Fibroblast of skin of scalp (primary cell): ENCODE measurements at regions not wholly inside any gene's neighbourhood (a gene's known extent, or its start where the extent isn't known, plus 50 kb on each side); places are given as distances from the start of the nearest gene placed in this dataset.

Experiments
- DNase-seq: peaks from one replicate; pipeline ENCODE4 v3.0.0-alpha.2; 2013

DNA sequence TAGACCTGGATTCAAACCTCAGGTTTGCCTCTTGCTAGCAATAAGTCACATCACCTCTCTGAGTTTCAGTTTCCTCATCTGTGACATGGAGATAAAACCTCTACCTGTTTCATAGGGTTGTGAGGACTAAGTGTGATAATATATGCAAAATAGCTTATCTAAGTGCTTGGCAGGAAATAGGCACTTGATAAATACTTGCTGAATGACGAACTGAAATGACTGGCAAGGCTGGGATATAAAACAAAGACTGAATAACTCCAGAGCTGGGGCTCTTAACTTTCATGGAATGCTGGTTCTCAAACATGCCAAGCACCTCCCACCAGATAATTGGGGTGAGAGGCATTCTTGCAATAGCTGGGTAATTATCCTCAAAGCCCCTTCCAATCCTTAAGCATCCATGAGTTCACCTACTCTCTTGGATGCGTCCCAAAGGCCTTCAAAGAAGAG is 87.6 kb downstream of the ADRB2 start:
- DNase-seq: peak; percentile 87

DNA sequence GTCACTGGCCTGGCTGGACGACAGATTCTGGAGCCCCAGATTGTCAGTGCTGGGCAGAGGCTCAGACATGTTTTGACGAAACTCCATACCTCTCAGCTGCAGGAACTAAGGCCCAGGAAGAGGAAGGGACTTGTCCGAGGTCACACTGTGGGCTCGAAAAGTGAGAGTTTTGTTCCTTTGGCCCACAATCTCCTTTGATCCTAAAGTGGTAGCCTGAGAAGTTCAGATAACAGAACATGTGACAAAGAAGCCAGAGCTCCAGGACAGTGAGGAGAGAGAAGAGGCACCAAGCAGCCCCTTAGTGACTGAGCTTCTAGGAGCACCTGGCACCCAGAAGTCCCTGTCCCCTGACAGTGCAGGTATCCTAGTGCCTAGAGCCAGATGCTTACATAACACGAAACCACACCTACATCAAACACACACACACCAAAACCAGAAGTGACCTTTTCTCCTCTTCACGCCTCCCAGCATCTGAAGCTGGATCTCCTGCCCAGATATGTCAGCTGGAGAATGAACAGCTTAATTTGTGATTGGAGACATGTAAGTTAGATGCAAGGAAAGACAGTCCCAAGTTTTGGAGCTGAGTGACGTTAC is 88.9 kb downstream of the ADRB2 start:
- no peak for DNase-seq

DNA sequence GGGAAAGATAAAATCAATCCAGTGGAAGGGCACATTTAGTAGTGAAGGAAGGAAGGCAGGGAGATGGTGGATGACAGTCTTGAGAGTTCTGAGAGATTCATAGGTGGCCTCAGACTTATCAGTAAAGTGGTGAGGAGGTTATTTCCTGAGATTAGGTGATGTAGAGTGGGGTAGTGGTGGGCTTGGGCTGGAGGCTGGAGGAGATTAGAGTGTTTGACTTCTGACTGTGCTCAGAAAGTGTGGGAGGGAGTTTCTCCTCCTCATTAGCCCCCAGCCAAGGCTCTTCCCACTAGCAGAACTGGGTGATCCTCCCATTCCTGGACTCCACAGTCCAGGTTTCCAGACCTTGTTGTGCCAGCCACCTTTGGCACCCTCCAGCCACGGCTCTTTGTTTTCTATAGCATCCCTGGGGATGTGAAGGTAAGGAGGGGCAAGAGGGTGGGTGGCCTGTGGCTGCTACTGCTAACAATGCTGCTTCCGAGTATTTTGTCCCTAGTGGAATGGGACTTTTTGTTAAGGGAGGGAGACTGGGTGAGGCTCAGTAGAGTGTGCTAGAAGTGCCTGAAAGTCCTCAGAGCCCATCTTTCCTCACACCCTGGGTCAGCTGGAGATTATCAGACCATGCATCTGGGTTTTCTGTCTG is 94.4 kb downstream of the ADRB2 start:
- no peak for DNase-seq

DNA sequence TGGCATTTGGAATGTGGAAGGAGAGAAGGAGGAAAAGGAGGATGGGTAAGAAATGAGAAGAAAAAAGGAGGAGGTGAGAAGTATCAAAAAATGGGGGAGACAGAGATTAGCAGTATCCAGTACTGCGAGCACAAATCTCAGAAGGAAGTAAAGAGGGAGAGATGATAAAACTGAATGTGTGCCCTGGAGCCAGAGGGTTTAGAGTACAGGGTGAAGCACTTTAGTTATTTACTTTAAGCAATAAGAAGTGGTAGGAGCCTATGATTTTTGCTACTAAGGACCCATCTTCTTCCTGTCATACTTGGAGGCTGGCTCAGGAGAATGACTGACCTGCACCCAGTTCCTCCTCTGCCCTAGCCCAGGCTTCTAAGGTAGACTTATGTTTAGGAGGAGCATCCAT is 94.9 kb downstream of the ADRB2 start:
- no peak for DNase-seq

DNA sequence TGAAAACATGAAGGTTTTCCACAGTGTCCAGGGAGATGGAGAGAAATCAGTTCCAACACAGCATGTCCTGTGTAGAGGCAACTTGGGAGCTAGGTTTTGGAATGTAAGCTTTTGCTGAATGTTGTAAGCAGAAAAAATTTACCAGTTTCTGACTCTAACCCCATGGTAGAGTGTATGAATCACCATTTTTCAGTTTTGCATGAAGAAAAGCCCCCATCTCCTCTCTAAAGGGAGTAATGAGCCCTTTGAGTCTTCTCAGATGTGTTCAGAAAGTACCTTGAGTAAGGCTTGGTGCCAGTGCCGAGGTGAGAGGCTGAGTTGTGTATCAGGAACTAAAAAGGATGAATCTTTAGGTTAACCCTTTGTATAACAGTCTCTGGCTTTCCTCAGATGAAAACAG is 96.2 kb downstream of the ADRB2 start:
- no peak for DNase-seq

DNA sequence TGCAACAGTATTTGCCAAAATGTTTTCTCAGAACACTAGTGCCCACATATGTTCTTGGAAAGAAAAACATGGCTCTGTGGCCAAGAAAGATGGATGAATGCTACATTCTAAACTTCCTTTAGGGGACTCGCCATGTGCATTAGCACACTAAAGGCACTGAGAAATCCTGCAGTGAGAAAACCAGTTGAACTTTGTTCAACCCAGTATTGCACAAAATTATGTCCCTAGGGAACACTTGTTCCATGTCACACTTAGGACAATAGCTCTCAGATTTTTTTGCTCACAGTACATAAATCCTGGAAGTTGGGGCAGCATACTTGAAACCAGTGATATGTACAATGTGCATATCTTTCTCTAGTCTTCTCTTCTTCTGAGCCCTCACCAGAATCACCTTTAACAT is 96.6 kb downstream of the ADRB2 start:
- no peak for DNase-seq

DNA sequence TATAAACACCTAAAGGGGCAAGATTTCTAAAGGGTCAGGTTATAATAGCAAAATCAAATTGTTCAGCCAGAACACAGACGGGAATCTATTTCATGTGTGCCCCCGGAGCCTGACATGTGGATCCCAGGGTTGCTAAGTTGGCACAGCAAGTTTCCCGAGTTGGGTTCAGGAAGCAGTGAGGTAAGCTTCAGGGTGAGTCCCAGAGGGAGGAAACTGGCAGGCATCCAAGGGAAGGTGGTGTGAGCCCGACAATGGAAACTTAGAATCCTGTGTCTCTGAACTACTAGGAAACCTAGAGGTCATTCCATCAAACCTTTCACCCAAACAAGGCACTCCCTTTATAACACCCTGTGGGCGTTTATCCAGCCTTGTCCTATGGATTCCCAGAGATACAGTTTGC is 98.4 kb downstream of the ADRB2 start:
- DNase-seq: no peak

DNA sequence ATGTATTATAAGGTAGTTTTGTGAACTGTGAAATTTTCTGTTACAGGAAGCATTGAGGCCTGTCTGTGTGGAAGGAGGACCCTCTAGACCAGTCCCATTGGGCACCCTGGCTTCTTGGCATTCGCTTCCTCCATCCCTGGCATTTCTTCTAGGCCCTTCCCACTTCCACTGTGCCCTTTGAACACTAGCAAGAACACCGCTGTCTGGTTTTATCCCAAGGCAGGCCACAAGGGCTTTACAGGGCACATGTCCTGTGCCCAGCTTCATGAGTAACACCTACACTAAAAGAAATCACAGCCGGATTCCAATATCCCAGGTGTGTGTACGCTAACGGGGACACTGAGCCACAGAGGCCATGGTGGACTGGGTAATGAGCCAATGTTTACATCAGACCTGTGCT is 99.8 kb downstream of the ADRB2 start:
- DNase-seq: no peak

DNA sequence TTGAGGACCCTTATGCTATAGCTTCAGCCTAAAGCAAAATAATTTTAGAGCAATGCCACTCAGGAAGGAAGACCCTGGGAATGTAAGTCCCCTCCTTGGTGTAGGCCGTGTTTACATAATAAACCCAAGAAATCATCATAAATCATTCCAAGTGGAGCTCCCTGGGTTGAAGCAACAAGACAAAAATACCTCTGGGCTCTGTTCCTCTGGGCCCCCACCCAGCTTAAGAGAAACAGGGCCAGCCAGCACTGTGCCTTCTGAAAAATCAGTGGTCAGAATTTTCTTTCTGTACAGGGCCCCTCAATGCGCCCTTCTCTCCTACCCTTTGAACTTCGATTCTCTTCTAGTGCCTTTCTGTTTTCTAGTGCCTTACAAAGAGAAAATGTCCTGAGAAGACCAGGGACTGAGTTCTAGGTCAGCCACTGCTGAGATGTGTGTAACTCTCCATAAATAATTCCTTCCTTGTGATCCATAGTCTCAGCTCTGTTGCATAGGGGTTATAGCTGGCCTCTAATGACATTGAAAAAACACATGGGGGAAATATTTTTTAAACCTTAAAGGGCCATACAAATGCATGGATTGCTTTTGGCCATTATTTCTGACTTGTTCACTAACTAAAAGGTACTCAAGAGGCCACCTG is 101.0 kb downstream of the ADRB2 start:
- no peak for DNase-seq

DNA sequence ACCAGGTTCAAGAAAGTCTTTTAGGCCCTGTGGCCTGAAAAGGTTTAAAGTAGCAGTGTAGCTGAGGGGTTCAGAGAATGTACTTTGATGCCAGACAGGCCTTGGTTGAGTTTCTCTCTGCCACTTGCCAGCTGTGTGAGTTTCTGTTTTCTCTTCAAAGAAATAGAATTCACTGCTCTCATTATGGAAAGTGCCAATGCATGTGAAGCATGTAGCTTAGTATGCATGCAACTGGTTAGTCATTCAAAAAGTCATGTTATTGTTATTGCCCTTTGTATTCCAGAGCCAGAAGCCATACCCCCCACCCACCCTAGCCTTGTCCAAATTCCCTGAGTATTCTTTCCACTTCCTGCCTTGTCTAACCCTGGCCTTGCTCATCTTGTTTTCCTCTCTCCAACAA is 101.7 kb downstream of the ADRB2 start:
- DNase-seq: peak; percentile 69

DNA sequence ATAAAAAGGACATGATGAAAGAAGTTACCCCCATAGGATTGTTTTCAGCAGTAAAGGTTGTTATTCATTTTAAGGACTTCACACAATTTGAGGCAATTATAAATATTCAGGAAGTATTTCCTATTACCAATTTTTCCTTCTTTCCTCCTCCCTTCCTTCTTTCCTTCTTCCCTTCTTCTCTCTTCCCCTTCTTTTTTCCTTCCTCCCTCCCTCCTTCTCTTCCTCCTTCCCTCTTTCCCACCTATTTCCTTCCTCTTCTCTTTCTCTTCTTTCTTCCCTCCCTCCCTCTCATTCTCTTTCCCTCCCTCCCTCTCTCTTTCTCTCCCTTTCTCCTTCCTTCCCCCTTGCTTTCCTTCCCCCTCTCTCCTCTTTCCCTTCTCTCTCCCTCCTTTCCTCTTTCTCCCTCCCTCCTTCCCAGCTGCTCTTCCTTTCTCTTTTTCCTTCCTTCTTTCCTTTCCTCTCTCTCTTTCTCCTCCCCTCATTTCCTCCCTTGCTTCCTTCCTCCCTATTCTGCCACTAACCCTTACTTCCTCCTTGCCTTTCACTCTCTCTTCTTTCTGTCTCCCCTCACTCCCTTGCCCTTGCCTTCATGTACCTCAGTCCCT is 105.1 kb downstream of the ADRB2 start:
- DNase-seq: no peak

DNA sequence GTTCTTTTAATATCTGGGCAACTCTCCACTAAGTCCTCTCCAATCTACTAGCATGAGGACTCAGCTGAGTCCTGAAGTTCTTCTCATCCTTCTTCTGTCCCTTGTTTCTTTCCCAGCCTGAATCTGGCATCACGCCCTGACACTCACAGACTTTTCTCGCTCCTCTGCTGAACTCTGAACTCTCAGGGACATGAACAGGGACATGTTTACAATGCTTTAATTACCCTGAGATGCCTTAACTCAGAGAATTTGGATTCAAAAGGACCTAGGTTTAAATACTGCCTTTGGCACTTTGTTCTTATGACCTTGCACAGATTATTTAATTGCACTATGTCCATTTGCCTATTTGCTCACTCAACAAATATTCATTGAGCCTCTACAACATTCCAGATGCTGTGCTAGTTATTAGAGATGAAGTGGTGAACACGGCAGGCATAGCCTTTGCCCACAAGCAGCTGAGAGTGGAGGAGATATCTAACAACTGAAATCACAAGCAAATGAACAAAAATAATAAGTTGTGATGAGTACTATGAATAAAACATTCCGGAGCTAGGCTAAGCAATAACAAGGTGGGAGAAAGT is 106.0 kb downstream of the ADRB2 start:
- peak; percentile 24 for DNase-seq

DNA sequence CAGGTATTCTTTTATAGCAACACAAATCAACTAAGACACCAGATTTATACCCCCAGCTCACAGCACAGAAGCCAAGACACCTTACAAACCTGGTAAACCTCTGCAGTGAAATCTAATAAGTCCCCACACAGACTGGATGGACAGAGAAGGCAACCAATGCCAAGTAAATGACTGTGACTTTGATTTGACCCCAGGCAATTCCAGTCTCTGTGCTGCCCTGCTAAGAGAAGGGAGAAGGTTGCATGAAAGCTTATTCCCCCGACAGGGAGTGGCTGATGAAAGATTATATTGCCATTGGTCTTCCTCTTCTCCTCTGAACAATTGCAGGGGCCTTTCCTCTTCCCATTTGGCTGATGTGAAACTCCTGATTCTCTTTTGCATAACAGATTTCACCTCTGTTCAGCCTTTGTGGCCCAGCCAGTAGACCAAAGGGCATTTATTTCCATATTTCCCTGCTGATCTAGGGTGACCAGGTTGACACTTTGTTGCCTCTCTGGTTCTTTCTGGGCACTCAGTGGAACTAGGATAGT is 107.6 kb downstream of the ADRB2 start:
- no peak for DNase-seq

DNA sequence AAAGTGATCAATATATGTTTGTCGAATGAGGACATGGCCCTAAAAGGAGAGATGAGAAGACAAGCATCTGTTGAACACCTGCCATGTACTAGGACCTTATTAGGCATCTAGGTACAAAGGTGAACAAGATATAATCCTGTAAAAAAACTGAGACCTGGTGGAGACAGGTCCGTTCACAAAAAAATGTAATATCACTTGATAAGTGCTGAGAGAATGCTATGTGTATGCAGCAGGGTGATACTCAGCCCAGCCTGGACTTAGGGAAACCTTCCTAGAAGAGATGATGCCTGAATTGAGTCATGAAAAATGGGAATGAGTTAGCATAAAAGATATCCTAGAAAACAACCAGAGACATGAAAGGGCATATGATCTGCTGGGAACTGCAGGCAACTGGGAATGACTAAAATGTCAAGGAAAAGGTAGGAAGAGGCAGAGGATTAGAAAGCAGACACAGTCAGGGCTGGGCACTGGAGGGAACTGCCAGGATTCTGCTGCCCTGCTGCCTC is 108.5 kb downstream of the ADRB2 start:
- DNase-seq: no peak

DNA sequence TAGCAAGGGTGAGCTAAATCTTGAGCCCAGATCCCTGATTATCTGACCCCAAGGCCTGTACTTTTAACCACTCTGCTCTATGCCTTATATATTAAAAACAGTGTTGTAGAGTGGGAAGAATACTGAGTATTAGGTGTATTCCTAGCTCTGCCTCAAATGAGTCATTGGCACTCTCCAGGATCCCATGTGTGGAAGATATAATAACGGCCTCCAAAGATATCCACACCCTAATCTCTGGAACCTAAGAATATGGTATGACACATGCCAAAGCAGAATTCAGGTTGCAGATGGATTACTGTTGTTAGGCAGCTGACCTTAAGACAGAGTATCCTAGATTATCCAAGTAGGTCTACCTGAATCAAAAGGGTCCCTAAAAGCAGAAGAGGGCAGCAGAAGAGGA is 110.8 kb downstream of the ADRB2 start:
- no peak for DNase-seq

DNA sequence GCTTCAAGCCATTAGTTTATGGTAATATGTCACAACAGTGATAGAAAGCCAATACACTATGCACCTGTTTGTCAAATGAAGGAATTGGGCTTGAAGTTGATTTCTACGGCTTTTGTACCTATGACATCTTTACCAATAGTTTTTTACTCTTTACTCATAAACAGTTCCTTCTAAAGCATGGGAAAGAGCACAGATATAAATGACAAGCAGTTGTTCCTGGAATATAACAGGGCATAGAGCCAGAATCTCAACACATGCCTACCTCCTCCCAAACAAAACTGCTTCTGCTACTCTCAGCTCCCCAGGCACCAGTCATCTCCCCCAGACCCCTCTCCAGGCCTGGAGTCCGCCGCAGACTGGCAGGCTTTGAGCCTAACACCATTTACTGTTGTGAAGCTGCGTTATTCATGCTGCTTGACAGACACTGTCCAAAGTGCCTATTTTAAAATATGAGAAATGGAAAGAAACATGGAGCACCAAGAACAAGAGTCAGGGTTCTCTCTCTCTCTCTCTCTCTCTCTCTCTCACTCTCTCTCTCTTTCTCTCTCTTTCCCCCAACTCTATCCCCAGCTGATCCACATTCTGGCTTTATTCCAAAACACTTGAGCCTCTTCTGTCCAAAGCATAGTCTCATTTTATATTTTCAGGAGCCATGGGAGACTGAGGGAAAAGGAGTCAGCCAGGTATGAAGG is 111.6 kb downstream of the ADRB2 start:
- no peak for DNase-seq

DNA sequence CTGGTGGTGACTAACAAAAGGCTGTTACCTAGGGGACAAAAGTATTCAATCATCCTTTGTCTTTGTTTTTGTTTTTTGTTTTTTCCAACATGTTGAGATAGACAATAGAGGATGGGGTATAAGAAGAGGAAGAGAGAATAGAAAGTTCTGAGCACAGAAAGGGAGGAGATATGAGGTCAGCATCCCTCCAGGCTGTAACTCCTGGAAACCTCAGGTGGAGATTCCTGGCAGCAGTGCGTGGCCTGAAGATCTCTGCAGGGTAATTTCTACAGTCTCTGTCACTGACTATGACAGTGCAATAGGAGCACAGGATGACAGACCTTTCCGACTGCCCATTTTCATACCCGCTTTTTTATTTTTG is 112.1 kb downstream of the ADRB2 start:
- no peak for DNase-seq

DNA sequence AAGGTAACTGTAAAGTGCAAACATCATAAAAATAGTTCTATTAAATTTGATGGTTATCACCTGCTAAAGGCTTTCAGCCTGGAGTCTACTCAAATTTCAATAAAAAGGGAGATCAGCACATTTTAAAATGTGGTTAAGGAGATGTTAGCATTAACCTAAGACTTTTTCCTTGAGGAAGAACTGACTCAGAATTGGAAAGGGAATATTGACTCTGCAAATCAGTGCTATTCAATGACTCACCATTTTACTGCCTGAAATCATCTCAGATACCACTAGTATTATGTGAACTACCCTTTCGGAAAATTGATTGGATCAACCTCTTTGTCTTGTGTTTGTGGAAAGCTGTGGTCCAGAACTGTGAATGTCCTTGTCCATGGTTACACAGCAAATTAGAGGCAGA is 113.3 kb downstream of the ADRB2 start:
- DNase-seq: peak; percentile 38

DNA sequence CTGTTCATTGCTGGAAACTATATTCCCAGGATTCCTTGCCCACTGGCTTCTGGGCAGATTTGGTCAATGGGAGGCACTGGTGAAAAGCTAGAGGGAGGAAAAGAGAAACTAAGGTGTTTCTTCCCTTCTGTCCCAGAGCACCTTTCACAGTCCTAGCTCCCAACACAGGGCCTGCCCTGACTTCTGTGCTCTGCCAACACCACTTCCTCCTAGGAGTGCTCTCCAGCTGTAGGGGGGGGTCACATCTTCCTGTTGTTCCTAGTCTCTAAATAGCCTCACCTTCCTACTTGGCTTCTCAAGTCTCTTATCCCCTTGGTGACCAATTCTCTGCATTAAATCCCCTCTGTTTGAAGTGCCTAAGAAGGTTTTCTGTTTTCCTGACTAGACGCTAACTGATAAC is 115.4 kb downstream of the ADRB2 start:
- no peak for DNase-seq

DNA sequence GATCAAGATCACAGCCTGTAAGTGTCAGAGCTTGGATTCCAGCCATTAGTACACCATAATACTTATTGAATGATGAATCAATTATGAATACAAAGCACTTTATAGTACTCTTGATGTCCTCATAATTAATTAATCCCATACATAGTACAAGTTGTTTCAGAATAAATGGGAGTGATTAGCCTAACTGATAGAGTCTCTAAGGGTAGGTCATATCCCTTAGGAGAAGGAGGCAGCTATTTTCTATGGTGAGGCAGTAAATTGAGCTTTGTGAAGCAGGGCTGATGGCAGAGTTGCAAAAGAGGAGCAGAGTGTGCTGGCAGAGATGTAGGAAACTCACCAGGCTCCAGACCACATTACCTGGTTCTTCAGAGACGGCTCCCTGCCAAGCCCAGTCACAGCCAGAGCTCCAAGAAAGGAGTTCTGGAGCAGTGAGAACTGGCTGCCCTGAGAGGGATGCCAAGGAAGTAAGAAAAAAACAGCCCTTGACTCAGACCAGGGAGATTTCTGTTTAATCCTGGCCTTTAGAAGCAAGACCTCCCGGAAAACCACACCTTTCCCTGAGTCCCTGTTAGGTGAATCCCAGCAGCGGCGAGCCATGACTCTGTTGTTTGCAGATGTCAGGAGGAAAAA is 112.9 kb downstream of the SH3TC2 start:
- no peak for DNase-seq

DNA sequence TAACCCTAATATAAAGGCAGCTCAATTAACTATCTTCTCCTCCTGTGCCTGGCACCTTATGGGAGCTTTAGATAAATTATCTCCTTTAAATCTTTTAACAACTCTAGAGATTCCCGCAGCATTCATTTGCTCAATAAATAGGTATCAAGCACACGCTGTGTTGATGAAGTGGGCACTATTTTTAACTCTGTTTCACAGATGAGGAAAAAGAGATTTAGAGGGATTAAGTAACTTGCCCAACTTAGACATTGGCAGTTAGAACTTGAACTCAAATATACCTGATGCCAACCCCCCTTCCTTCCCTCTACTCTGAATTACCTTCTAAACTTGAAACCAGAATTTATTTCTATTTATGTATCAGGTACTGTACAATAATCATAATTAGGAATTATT is 112.4 kb downstream of the SH3TC2 start:
- no peak for DNase-seq

DNA sequence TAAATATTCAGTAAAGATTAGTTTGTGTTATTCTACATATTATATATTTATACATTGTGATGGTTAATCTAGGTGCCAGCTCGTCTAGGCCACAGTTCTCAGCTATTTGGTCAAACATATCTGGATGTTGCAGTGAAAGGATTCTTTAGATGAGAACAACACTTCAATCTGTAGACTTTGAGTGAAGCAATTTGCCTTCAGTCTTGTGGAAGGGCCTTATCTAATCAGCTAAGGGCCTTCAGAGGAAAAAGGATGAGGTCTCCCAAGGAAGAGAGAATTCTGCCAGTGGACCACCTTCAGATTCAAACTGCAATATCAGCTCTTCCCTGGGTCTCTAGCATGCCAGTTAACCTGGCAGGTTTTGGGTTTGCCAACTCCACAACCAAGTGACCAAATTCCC is 112.0 kb downstream of the SH3TC2 start:
- no peak for DNase-seq
